ENCODE measurements at regions not wholly inside any gene's neighbourhood (a gene's known extent, or its start where the extent isn't known, plus 50 kb on each side); places are given as distances from the start of the nearest gene placed in this dataset.

GRCh38 chr4:1472148-1472797, 66.0 kb upstream of the NKX1-1 start:
- H3K4me3 ChIP-seq (ENCODE audit: low read length), result no peak overlapping the region
- no peak for DNase-seq (ENCODE audit: low read depth, low spot score)

- no peak for DNase-seq (ENCODE audit: low read depth, low spot score)
- no peak overlapping the region for H3K4me3 ChIP-seq (ENCODE audit: low read length)
Measured at GRCh38 chr4:1471443-1472147, 65.4 kb upstream of the NKX1-1 start.

- H3K4me3 ChIP-seq (ENCODE audit: low read length), result no peak overlapping the region
- DNase-seq (ENCODE audit: low read depth, low spot score), result no peak
Measured at GRCh38 chr4:1470816-1471442, 64.7 kb upstream of the NKX1-1 start.

GRCh38 chr4:1470393-1470670, 64.1 kb upstream of the NKX1-1 start:
- no peak overlapping the region for H3K4me3 ChIP-seq (ENCODE audit: low read length)

GRCh38 chr4:1469607-1470392, 63.6 kb upstream of the NKX1-1 start:
- H3K4me3 ChIP-seq (ENCODE audit: low read length), result no peak overlapping the region
- no peak for DNase-seq (ENCODE audit: low read depth, low spot score)

More at GRCh38 chr4:1470393-1470670, 64.1 kb upstream of the NKX1-1 start:
- no peak for DNase-seq (ENCODE audit: low read depth, low spot score)

- no peak for DNase-seq (ENCODE audit: low read depth, low spot score)
- H3K4me3 ChIP-seq (ENCODE audit: low read length), result no peak overlapping the region
Measured at GRCh38 chr4:1469043-1469442, 62.8 kb upstream of the NKX1-1 start.

- DNase-seq (ENCODE audit: low read depth, low spot score), result no peak
- no peak overlapping the region for H3K4me3 ChIP-seq (ENCODE audit: low read length)
Measured at GRCh38 chr4:1467581-1468458, 61.6 kb upstream of the NKX1-1 start.

- no peak overlapping the region for H3K4me3 ChIP-seq (ENCODE audit: low read length)
- no peak for DNase-seq (ENCODE audit: low read depth, low spot score)
Measured at GRCh38 chr4:1466863-1467165, 60.6 kb upstream of the NKX1-1 start.

GRCh38 chr4:1466034-1466862, 60.0 kb upstream of the NKX1-1 start:
- DNase-seq (ENCODE audit: low read depth, low spot score), result no peak
- H3K4me3 ChIP-seq (ENCODE audit: low read length), result no peak overlapping the region

- no peak for DNase-seq (ENCODE audit: low read depth, low spot score)
Measured at GRCh38 chr4:1465173-1466033, 59.2 kb upstream of the NKX1-1 start.

GRCh38 chr4:1464581-1465171, 58.4 kb upstream of the NKX1-1 start:
- DNase-seq (ENCODE audit: low read depth, low spot score), result no peak
- H3K4me3 ChIP-seq (ENCODE audit: low read length), result no peak overlapping the region

More at GRCh38 chr4:1465173-1466033, 59.2 kb upstream of the NKX1-1 start:
- H3K4me3 ChIP-seq (ENCODE audit: low read length), result no peak overlapping the region

GRCh38 chr4:1463927-1464540, 57.8 kb upstream of the NKX1-1 start:
- DNase-seq (ENCODE audit: low read depth, low spot score), result no peak

GRCh38 chr4:1463088-1463926, 57.1 kb upstream of the NKX1-1 start:
- H3K4me3 ChIP-seq (ENCODE audit: low read length), result no peak overlapping the region
- DNase-seq (ENCODE audit: low read depth, low spot score), result no peak

More at GRCh38 chr4:1463927-1464540, 57.8 kb upstream of the NKX1-1 start:
- no peak overlapping the region for H3K4me3 ChIP-seq (ENCODE audit: low read length)

- no peak overlapping the region for H3K4me3 ChIP-seq (ENCODE audit: low read length)
- no peak for DNase-seq (ENCODE audit: low read depth, low spot score)
Measured at GRCh38 chr4:1462768-1463075, 56.5 kb upstream of the NKX1-1 start.

GRCh38 chr4:1462009-1462767, 55.9 kb upstream of the NKX1-1 start:
- no peak overlapping the region for H3K4me3 ChIP-seq (ENCODE audit: low read length)
- DNase-seq (ENCODE audit: low read depth, low spot score), result no peak

Data from Jurkat, Clone E6-1 (cell line).